PC-9 (cell line): ENCODE measurements at regions not wholly inside any gene's neighbourhood (a gene's known extent, or its start where the extent isn't known, plus 50 kb on each side); places are given as distances from the start of the nearest gene placed in this dataset.

Source experiments
- BruUV-seq: library from RNA; stranded (reverse); fragments of 400-500 nt; replicated peaks from 2 replicates; lab custom pipeline; 2021; lab: Mats Ljungman, UMichigan
- CTCF ChIA-PET: fragments of 300-600 bp; sonication (Branson Sonifier 250); formaldehyde crosslinking; loops from one replicate; lab custom pipeline; 2022; ENCODE audit warnings: antibody characterized with exemption; lab: Charles Lee
- POLR2A ChIA-PET: fragments of 300-600 bp; sonication (Branson Sonifier 250); formaldehyde crosslinking; loops from one replicate; lab custom pipeline; 2022; ENCODE audit warnings: antibody characterized with exemption; ENCODE audit not compliant: unreplicated experiment; lab: Charles Lee
- DNase-seq, 2 experiments: peaks; one replicate each; pipeline versions ENCODE4 v3.0.0 to v3.0.0-alpha.2; 2015 to 2022; ENCODE audit warnings: mixed read lengths in 1 of 2
- H2AFZ ChIP-seq: fragments of 200-600 bp; sonication (generic); 2 replicates; pipeline ENCODE4 v1.8.1; 2017; ENCODE audit warnings: antibody characterized with exemption
- H3F3A ChIP-seq: fragments of 200-600 bp; sonication (generic); 2 replicates; pipeline ENCODE4 v1.8.1; 2017; ENCODE audit warnings: antibody characterized with exemption, mild to moderate bottlenecking, low read depth; ENCODE audit not compliant: insufficient read depth
- H3K27ac ChIP-seq: fragments of 200-600 bp; sonication (generic); 2 replicates; pipeline ENCODE4 v1.6.1; 2016; ENCODE audit warnings: mixed run types
- H3K27me3 ChIP-seq: fragments of 200-600 bp; sonication (generic); 2 replicates; pipeline ENCODE4 v1.6.1; 2016; ENCODE audit warnings: low read depth, mixed run types; ENCODE audit not compliant: insufficient read depth
- H3K36me3 ChIP-seq: fragments of 200-600 bp; sonication (generic); 2 replicates; pipeline ENCODE4 v1.6.1; 2016; ENCODE audit warnings: low read depth, mixed run types
- H3K4me1 ChIP-seq: fragments of 200-600 bp; sonication (generic); replicated peaks from 2 replicates; pipeline ENCODE4 v1.6.1; 2016; ENCODE audit warnings: mixed run types; ENCODE audit not compliant: insufficient read depth
- H3K4me2 ChIP-seq: fragments of 200-600 bp; sonication (generic); 2 replicates; pipeline ENCODE4 v1.6.1; 2017; ENCODE audit warnings: mixed run types
- H3K4me3 ChIP-seq: fragments of 200-600 bp; sonication (generic); 2 replicates; pipeline ENCODE4 v1.6.1; 2016; ENCODE audit warnings: mixed run types
- H3K79me2 ChIP-seq: fragments of 200-600 bp; sonication (generic); 2 replicates; pipeline ENCODE4 v1.6.1; 2017; ENCODE audit warnings: low read depth, mixed run types
- H3K9me2 ChIP-seq: fragments of 200-600 bp; sonication (generic); 2 replicates; pipeline ENCODE4 v1.8.1; 2017; ENCODE audit warnings: mild to moderate bottlenecking; ENCODE audit not compliant: insufficient read depth
- H3K9me3 ChIP-seq: fragments of 200-600 bp; sonication (generic); 2 replicates; pipeline ENCODE4 v1.8.1; 2016; ENCODE audit warnings: low read depth; ENCODE audit not compliant: insufficient read depth
- H4K20me1 ChIP-seq: fragments of 200-600 bp; sonication (generic); 2 replicates; pipeline ENCODE4 v1.8.1; 2017; ENCODE audit not compliant: insufficient read depth
- EZH2 ChIP-seq: fragments of 200-600 bp; sonication (generic); IDR thresholded peaks from 2 replicates; pipeline ENCODE4 v1.8.0; 2017; ENCODE audit warnings: antibody characterized with exemption, low read depth
- intact Hi-C: fragments of 100-400 bp; cut with micrococcal nuclease; formaldehyde crosslinking; loops from one replicate; pipeline ENCODE4 v1.10.0; 2022; ENCODE audit not compliant: unreplicated experiment
- TF ChIP-seq, protein P1 (sequence below): fragments of 200-600 bp; sonication (generic); conservative IDR thresholded peaks from 2 replicates; pipeline ENCODE4 v1.6.1; 2017; ENCODE audit warnings: mixed run types, antibody characterized with exemption, mild to moderate bottlenecking, moderate library complexity

DNA sequence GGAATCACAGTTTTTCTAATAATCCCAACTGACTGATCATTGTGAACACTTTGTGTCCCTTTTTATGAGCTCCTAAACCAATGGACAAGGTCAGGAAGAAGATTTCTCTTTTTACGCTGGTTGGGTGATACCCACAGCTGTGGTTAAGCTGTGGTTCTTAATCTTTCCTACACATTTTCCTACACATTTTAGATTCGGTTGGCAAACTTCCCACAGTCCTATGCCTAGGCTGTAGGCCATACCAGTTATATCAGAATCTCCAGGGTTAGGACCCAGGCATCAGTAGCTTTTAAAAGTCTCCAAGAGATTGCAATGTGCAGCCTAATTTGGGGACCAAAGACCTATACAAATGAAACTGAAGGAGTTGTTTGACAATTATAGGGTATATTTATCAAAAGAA lies 203.0 kb downstream of the SP3 start:
- H3K9me2 ChIP-seq = no peaks in the 10 kb centered on the region
- DNase-seq = no peak
- no peaks in the 10 kb centered on the region for H3K9me3 ChIP-seq
- H3K27ac ChIP-seq = no peak overlapping the region
- H3F3A ChIP-seq = no peaks in the 10 kb centered on the region
- no peak overlapping the region for H3K4me3 ChIP-seq
- H3K79me2 ChIP-seq = no peaks in the 10 kb centered on the region
- POLR2A ChIA-PET = no interaction called here
- no TSS peak for BruUV-seq
- no peak overlapping the region for H2AFZ ChIP-seq
- H3K4me1 ChIP-seq = no peaks in the 10 kb centered on the region
- intact Hi-C loops = no loop called here
- CTCF ChIA-PET = no interaction called here
- no peaks in the 10 kb centered on the region for H4K20me1 ChIP-seq
- TF ChIP-seq, protein P1, sequence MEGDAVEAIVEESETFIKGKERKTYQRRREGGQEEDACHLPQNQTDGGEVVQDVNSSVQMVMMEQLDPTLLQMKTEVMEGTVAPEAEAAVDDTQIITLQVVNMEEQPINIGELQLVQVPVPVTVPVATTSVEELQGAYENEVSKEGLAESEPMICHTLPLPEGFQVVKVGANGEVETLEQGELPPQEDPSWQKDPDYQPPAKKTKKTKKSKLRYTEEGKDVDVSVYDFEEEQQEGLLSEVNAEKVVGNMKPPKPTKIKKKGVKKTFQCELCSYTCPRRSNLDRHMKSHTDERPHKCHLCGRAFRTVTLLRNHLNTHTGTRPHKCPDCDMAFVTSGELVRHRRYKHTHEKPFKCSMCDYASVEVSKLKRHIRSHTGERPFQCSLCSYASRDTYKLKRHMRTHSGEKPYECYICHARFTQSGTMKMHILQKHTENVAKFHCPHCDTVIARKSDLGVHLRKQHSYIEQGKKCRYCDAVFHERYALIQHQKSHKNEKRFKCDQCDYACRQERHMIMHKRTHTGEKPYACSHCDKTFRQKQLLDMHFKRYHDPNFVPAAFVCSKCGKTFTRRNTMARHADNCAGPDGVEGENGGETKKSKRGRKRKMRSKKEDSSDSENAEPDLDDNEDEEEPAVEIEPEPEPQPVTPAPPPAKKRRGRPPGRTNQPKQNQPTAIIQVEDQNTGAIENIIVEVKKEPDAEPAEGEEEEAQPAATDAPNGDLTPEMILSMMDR = no peak
- no peak for TF ChIP-seq EZH2
- H3K27me3 ChIP-seq = peaks cover 16% of the 10 kb centered on the region; the same call in 1 of the 2 replicates
- no peaks in the 10 kb centered on the region for H3K36me3 ChIP-seq
- H3K4me2 ChIP-seq = no peak overlapping the region

DNA sequence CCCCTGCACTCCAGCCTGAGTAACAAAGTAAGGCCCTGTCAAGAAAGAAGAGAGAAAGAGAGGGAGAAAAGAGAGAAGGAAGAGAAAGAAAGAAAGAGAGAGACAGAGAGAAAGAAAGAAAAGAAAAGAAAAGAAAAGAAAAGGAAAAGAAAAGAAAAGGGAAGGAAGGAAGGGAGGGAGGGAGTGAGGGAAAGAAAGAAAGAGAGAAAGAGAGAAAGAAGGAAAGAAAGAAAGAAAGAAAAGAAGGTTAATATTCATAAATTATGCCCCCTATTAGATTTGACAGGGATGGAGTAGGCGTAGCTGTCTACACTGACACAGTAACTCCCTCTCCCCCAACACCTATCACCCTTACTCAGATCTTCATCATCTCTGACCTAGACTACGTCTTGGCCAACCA lies 202.3 kb downstream of the SP3 start:
- H3K4me2 ChIP-seq = no peak overlapping the region
- H3K27me3 ChIP-seq = peaks cover 22% of the 10 kb centered on the region; the same call in 1 of the 2 replicates
- no peaks in the 10 kb centered on the region for H3K9me3 ChIP-seq
- no TSS peak for BruUV-seq
- no peak overlapping the region for H2AFZ ChIP-seq
- no peak for DNase-seq
- H3K27ac ChIP-seq = no peak overlapping the region
- no peaks in the 10 kb centered on the region for H3F3A ChIP-seq
- no peaks in the 10 kb centered on the region for H3K36me3 ChIP-seq
- no peaks in the 10 kb centered on the region for H3K4me1 ChIP-seq
- H3K4me3 ChIP-seq = no peak overlapping the region
- intact Hi-C loops = no loop called here
- CTCF ChIA-PET = no interaction called here
- no peaks in the 10 kb centered on the region for H4K20me1 ChIP-seq
- no peak for TF ChIP-seq EZH2
- TF ChIP-seq, protein P1 = no peak
- no peaks in the 10 kb centered on the region for H3K9me2 ChIP-seq
- POLR2A ChIA-PET = no interaction called here
- no peaks in the 10 kb centered on the region for H3K79me2 ChIP-seq

DNA sequence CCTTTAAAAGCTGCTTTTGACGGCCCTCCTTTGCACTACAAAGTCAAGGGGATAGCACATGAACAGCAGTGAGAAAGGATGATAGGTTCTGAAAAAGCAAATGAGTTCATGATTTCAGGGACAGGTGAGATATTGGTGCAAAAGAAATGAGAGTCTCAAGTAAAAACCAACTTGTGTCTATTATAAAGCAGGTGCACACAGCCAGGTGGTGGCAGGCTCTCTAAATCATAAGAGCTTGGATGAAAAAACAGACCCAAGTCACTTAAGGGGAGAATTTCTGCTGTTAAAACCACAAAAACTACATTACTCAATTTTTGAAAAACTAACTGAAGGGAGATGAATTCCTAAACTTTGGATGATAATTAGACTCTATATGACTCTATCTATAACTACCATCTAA lies 201.5 kb downstream of the SP3 start:
- Histone ChIP-seq H3F3A (no peaks in the 10 kb centered on the region), H3K4me2 (no peak overlapping the region), H3K79me2 (no peaks in the 10 kb centered on the region), H3K27ac (no peak overlapping the region), H3K4me3 (no peak overlapping the region), H3K9me2 (no peaks in the 10 kb centered on the region), H3K27me3 (peaks cover 27% of the 10 kb centered on the region; the same call in 1 of the 2 replicates), H4K20me1 (no peaks in the 10 kb centered on the region), H3K9me3 (no peaks in the 10 kb centered on the region), H3K4me1 (no peaks in the 10 kb centered on the region), H3K36me3 (no peaks in the 10 kb centered on the region), H2AFZ (no peak overlapping the region)
- CTCF ChIA-PET = no interaction called here
- intact Hi-C loops = no loop called here
- no peak for DNase-seq
- POLR2A ChIA-PET = no interaction called here
- BruUV-seq = no TSS peak
- TF ChIP-seq, protein P1 = no peak
- no peak for TF ChIP-seq EZH2
